Testis (tissue), 2 donors: ENCODE measurements at regions not wholly inside any gene's neighbourhood (a gene's known extent, or its start where the extent isn't known, plus 50 kb on each side); places are given as distances from the start of the nearest gene placed in this dataset.

ENCODE experiments used
- DNase-seq: peaks from one replicate; pipeline ENCODE4 v3.0.0-alpha.2; 2019
- H3K27ac ChIP-seq, 2 donors: fragments of 200-600 bp; sonication (generic); one replicate each; pipeline ENCODE4 v1.5.1; 2019
- H3K27me3 ChIP-seq: fragments of 200-600 bp; sonication (generic); one replicate; pipeline ENCODE4 v1.5.1; 2019
- H3K36me3 ChIP-seq: fragments of 200-600 bp; sonication (generic); one replicate; pipeline ENCODE4 v1.5.1; 2017; ENCODE audit warnings: low read depth; ENCODE audit errors: missing control alignments
- H3K4me1 ChIP-seq: fragments of 200-600 bp; sonication (generic); one replicate; pipeline ENCODE4 v1.5.1; 2019
- H3K4me3 ChIP-seq, 2 donors: fragments of 200-600 bp; sonication (generic); one replicate each; pipeline ENCODE4 v1.5.1; 2017 to 2019
- H3K9me3 ChIP-seq: fragments of 200-600 bp; sonication (generic); one replicate; pipeline ENCODE4 v1.5.1; 2017
- CTCF ChIP-seq, 3 experiments: fragments of 450-650 bp in 2 of 3; fragments of 200-600 bp in 1 of 3; sonication (generic) in 1 of 3; IDR thresholded peaks; one replicate each; pipeline ENCODE4 v1.5.1; 2016 to 2019; ENCODE audit warnings: antibody characterized with exemption in 3 of 3, mild to moderate bottlenecking in 2 of 3, moderate library complexity in 1 of 3
- POLR2A ChIP-seq: fragments of 450-650 bp; IDR thresholded peaks from one replicate; pipeline ENCODE4 v1.6.1; 2017; ENCODE audit warnings: antibody characterized with exemption, mild to moderate bottlenecking, moderate library complexity
- WGBS, 2 donors: methylation state at CpG; one replicate each; pipeline ENCODE4 v1.1.5; 2018; 5-methylcytosine and 5-hydroxymethylcytosine counted together
- intact Hi-C: fragments of 100-400 bp; cut with DNase I; formaldehyde crosslinking; loops from one replicate; pipeline ENCODE4 v1.15.1; 2023; ENCODE audit warnings: low total_unique reads

GRCh38 chrX:129000797-129001196 is 522.5 kb downstream of the SMARCA1 start:
- TF ChIP-seq POLR2A (no peak), CTCF (IDR thresholded peaks at IDR 0.05) (no peak)
- no peak overlapping the region for H3K4me3 ChIP-seq
- H3K27ac ChIP-seq = no peak overlapping the region
- no peak for DNase-seq
- H3K4me1 ChIP-seq = no peaks in the 10 kb centered on the region
- intact Hi-C loops = no loop called here
- H3K27me3 ChIP-seq = no peaks in the 10 kb centered on the region
- 33 to 65% methylated on average over 1 of the region's 1 CpG for WGBS, 2 donors
- H3K9me3 ChIP-seq = no peaks in the 10 kb centered on the region
- H3K36me3 ChIP-seq = no peaks in the 10 kb centered on the region

DNA sequence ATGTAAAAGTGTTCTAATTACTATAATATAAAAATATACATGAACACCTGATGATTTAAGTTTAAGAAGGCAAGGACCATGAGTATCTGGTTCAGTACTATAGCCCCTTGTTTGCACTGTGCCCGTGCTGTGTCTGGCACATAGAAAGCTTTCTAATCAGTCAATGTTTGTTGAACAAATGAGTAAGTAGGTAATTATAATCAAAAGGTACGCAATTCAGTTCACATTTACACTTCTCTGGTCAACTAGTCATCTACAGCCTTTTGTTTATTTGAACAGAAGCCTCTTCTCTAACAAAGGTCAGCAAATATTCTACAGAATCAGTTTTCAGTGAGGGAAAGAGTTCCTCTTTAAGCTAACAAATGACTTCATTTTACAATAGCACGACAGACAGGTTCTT is 523.3 kb downstream of the SMARCA1 start:
- Histone ChIP-seq H3K4me3 (no peak overlapping the region), H3K9me3 (no peaks in the 10 kb centered on the region), H3K27me3 (no peaks in the 10 kb centered on the region), H3K4me1 (no peaks in the 10 kb centered on the region), H3K27ac (no peak overlapping the region), H3K36me3 (no peaks in the 10 kb centered on the region)
- intact Hi-C loops = no loop called here
- WGBS, 2 donors = 85 to 91% methylated on average over 3 of the region's 3 CpGs
- no peak for TF ChIP-seq POLR2A
- TF ChIP-seq CTCF (IDR thresholded peaks at IDR 0.05) = no peak
- DNase-seq = no peak

DNA sequence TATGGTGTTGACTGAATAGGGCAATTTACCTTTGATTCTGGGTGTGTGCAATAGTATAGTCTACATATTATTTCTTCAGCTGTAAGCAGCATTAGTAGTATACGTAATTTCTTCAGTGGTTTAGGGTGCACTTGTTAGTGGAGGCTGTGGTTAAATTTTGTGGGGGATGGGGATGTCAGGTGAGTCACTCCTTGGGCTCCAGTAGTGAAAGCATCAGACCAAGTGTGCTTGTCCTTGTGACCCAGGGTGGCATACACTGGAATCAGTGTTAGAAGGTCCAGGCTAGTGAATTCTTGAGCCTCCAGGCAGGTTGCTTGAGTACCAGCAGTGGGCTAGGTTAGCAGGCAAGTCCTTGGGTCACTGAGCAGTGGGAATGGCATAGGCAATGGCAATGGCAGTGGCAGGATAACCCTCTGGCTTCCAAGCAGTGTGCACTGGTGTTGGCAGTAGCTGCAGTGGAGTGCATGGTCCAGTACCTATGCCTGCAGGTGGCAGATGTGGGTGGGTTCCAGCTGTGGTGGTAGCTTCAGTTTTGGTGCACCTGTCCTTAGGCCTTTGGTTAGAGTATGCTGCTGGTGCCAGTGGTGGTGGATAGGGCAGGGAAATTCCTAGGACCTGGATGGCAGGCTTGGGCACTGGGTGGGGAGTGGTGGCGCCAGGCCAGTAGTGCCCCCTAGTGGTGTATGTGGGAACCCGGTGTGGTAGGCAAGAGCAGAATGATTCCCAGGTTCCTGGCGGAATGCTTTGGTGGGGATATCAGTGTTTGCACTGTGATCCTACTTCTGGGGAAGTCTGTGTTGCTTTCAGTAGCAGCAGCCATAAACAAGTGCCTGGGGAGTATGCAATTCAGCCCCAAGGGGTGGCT is 531.0 kb downstream of the SMARCA1 start:
- DNase-seq = no peak
- no peak for TF ChIP-seq POLR2A
- no peak for TF ChIP-seq CTCF (IDR thresholded peaks at IDR 0.05)
- Histone ChIP-seq H3K9me3 (no peaks in the 10 kb centered on the region), H3K27me3 (no peaks in the 10 kb centered on the region), H3K36me3 (no peaks in the 10 kb centered on the region), H3K4me3 (no peak overlapping the region), H3K4me1 (no peaks in the 10 kb centered on the region), H3K27ac (no peak overlapping the region)
- intact Hi-C loops = no loop called here
- WGBS, 2 donors = 75 to 81% methylated on average over 1 to 4 of the region's 4 CpGs

GRCh38 chrX:128975745-128976144 is 547.5 kb downstream of the SMARCA1 start:
- no peaks in the 10 kb centered on the region for H3K36me3 ChIP-seq
- intact Hi-C loops = no loop called here
- TF ChIP-seq CTCF (IDR thresholded peaks at IDR 0.05) (peak in 2 of 3 experiments; percentile 27 to 43), POLR2A (no peak)
- no peaks in the 10 kb centered on the region for H3K27me3 ChIP-seq
- H3K4me3 ChIP-seq = no peak overlapping the region
- no peaks in the 10 kb centered on the region for H3K4me1 ChIP-seq
- no peaks in the 10 kb centered on the region for H3K9me3 ChIP-seq
- no peak overlapping the region for H3K27ac ChIP-seq
- WGBS, 2 donors = 4 to 20% methylated on average over 1 to 6 of the region's 6 CpGs
- DNase-seq = peak; percentile 54

- WGBS, 2 donors = 69 to 97% methylated on average over 2 to 3 of the region's 3 CpGs
Observed at GRCh38 chrX:128973033-128973432, 550.3 kb downstream of the SMARCA1 start.

More at GRCh38 chrX:128973033-128973432, 550.3 kb downstream of the SMARCA1 start:
- TF ChIP-seq CTCF (IDR thresholded peaks at IDR 0.05) (no peak), POLR2A (no peak)
- intact Hi-C loops = no loop called here
- DNase-seq = no peak
- no peak overlapping the region for H3K4me3 ChIP-seq
- no peaks in the 10 kb centered on the region for H3K4me1 ChIP-seq
- no peaks in the 10 kb centered on the region for H3K36me3 ChIP-seq
- H3K27ac ChIP-seq = no peak overlapping the region
- no peaks in the 10 kb centered on the region for H3K9me3 ChIP-seq
- H3K27me3 ChIP-seq = no peaks in the 10 kb centered on the region
